ENCODE measurements at regions not wholly inside any gene's neighbourhood (a gene's known extent, or its start where the extent isn't known, plus 50 kb on each side); places are given as distances from the start of the nearest gene placed in this dataset.

GRCh38 chr3:44019736-44020135, 221.9 kb upstream of the TOPAZ1 start:
- no peak overlapping the region for H2AFZ ChIP-seq (ENCODE audit: low read length, unreplicated experiment)
- peaks cover 20% of the 10 kb centered on the region; the same call in 1 of the 2 replicates for H3K27me3 ChIP-seq (ENCODE audit: insufficient read depth, low read length)
- peaks cover 17% of the 10 kb centered on the region for H3K4me1 ChIP-seq (ENCODE audit: control insufficient read depth, insufficient read depth, low read length, unreplicated experiment)
- no peak overlapping the region for H3K4me3 ChIP-seq (ENCODE audit: low read depth, low read length)
- H3K27ac ChIP-seq (ENCODE audit: low read depth, low read length), result no peak overlapping the region
- 0 out of 2 replicates have a peak, but pooled peaks cover 9% of the 10 kb centered on the region for H3K36me3 ChIP-seq (ENCODE audit: insufficient read depth, low read length)
- H3K79me2 ChIP-seq (ENCODE audit: control insufficient read depth, insufficient read depth, low read length, unreplicated experiment), result peaks cover 61% of the 10 kb centered on the region

DNA sequence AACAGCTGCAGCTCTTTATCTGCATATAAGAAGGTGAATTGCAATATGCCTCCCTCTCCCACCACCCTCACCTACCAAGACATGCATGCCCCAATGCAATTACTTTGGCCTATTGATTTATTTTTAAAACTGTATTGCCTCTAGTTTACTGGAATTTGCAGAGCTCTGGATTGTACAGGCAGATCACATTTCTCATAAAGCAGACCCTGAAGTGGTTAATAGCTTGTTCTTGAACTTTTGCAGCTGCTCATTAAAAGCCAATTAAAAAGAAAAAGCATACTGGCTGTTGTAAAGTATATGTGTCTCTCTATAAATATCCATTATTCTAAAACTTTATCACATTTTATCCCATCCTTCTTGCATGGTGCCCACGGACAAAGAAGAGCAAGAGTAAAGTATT, 221.5 kb upstream of the TOPAZ1 start:
- peaks cover 61% of the 10 kb centered on the region for H3K79me2 ChIP-seq (ENCODE audit: control insufficient read depth, insufficient read depth, low read length, unreplicated experiment)
- H3K4me3 ChIP-seq (ENCODE audit: low read depth, low read length), result no peak overlapping the region
- H3K27me3 ChIP-seq (ENCODE audit: insufficient read depth, low read length), result peaks cover 20% of the 10 kb centered on the region; the same call in 1 of the 2 replicates
- H3K27ac ChIP-seq (ENCODE audit: low read depth, low read length), result no peak overlapping the region
- peaks cover 17% of the 10 kb centered on the region for H3K4me1 ChIP-seq (ENCODE audit: control insufficient read depth, insufficient read depth, low read length, unreplicated experiment)
- no peak overlapping the region for H2AFZ ChIP-seq (ENCODE audit: low read length, unreplicated experiment)
- 0 out of 2 replicates have a peak, but pooled peaks cover 9% of the 10 kb centered on the region for H3K36me3 ChIP-seq (ENCODE audit: insufficient read depth, low read length)

DNA sequence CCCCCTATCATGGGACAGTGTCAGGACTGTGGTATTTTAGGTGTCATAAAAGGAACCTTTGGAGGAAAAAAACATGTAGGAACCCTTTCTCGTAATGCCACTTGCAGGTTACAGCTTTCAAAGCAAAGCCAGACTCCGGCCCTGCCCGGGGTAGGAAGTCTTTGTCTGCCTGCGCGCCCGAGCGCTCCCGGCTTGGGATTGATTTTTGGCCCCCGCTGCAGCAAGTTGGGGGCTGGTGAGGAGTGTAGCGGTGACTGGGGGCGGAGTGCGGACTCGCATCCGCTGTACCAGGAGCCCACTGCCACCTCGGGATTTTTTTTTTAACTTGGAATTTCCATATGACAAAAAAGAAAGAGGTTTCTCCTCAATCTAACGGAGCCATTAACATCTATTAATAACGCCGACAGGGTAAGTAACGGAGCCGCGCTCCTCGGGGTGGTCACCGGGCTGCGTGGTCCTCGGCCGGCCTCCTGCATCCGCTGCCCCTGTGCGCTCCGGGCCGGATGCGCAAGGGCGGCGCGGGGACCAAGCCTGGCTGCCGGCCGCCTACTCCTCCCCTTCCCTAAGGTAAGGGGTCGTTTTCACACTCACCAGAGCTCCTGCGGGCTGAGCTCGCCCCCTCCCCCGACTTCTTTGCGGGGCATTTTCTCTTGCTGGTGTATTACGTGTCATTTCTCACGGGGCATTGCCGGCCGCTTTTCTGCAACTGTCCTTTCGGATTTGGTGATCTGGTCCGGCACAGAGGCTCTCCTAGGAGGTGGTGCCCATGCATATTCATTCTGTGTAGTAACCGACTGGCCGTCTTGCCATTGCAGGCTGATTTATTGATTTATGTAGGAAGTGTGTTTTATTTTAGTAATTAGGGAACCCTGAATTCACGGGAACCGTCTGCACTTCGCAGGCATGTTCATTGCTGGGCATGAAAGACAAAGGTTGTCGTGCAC, 219.8 kb upstream of the TOPAZ1 start:
- Histone ChIP-seq H3K4me3 (ENCODE audit: low read depth, low read length) (peak overlapping the region; percentile 76), H3K27ac (ENCODE audit: low read depth, low read length) (no peak overlapping the region), H3K79me2 (ENCODE audit: control insufficient read depth, insufficient read depth, low read length, unreplicated experiment) (peaks cover 61% of the 10 kb centered on the region), H3K27me3 (ENCODE audit: insufficient read depth, low read length) (peaks cover 20% of the 10 kb centered on the region; the same call in 1 of the 2 replicates), H2AFZ (ENCODE audit: low read length, unreplicated experiment) (peak overlapping the region; percentile 66), H3K4me1 (ENCODE audit: control insufficient read depth, insufficient read depth, low read length, unreplicated experiment) (peaks cover 17% of the 10 kb centered on the region), H3K36me3 (ENCODE audit: insufficient read depth, low read length) (0 out of 2 replicates have a peak, but pooled peaks cover 8% of the 10 kb centered on the region)

DNA sequence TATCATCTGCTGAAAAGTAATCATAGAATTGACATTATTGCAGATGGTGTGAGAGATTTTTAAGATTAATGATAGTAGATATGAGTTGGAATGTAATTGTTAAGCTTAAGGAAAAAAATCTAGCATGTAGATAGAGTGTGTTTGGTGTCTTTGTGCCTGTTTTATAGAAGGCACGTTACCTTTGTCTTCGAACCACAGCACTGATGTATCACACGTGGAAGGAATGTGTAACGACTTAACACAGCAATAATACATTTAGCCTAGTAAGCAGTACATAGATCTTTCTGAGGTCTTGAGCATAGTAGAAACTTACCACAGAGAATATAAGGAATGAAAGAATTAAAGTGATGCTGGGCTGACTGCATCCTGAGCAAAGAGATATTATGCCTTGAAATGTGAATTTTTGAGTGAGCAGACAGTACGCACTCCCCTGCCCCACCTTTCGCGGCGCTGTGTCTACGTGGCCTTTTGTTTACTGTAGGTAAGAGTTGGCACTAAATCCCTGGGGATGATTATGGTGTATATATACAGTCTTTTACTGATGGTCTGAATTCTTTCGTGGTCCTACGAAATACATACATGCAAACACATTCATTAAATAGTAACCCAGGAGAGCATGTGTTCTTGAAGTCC, 217.6 kb upstream of the TOPAZ1 start:
- Histone ChIP-seq H3K27ac (ENCODE audit: low read depth, low read length) (no peak overlapping the region), H3K36me3 (ENCODE audit: insufficient read depth, low read length) (0 out of 2 replicates have a peak, but pooled peaks cover 5% of the 10 kb centered on the region), H3K79me2 (ENCODE audit: control insufficient read depth, insufficient read depth, low read length, unreplicated experiment) (peaks cover 80% of the 10 kb centered on the region)

DNA sequence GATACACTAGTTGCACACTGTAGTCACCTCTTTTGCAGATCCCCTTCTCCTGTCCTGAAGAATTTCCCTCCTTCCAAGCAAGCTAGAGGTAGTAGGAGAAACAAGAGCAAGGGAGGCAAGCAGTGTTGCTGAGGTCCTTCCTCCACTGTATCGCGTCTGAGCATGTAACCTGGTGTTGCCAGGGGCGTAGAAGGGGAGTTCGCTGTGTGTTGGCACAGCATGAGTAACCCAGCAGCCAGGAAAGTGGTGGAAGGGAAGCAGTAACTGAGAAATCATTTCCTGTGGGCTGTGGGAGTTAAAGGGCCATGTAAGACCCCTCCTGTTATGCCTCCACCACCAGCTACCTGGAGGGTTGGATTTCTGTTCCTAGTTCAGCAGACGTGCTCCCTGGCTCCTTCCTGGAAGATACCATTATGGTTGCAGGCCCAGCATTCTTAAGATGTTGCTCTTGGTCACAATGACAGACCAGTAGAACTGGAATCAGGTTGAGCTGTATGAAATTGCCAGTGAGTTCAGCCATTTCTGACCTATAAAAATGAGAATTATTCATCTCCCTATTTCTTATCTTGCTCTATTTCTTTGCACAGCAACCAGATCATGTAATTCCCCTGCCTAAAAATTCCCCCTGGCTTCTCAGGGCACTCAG, 215.3 kb upstream of the TOPAZ1 start:
- Histone ChIP-seq H2AFZ (ENCODE audit: low read length, unreplicated experiment) (no peak overlapping the region), H3K36me3 (ENCODE audit: insufficient read depth, low read length) (peaks cover 9% of the 10 kb centered on the region; the same call in 1 of the 2 replicates), H3K79me2 (ENCODE audit: control insufficient read depth, insufficient read depth, low read length, unreplicated experiment) (peaks cover 82% of the 10 kb centered on the region), H3K4me1 (ENCODE audit: control insufficient read depth, insufficient read depth, low read length, unreplicated experiment) (peaks cover 17% of the 10 kb centered on the region), H3K4me3 (ENCODE audit: low read depth, low read length) (no peak overlapping the region), H3K27ac (ENCODE audit: low read depth, low read length) (no peak overlapping the region), H3K27me3 (ENCODE audit: insufficient read depth, low read length) (peaks cover 17% of the 10 kb centered on the region; the same call in 1 of the 2 replicates)

More for the DNA sequence above, 217.6 kb upstream of the TOPAZ1 start:
- H3K4me3 ChIP-seq (ENCODE audit: low read depth, low read length), result no peak overlapping the region
- H3K4me1 ChIP-seq (ENCODE audit: control insufficient read depth, insufficient read depth, low read length, unreplicated experiment), result peaks cover 17% of the 10 kb centered on the region
- H3K27me3 ChIP-seq (ENCODE audit: insufficient read depth, low read length), result peaks cover 20% of the 10 kb centered on the region; the same call in 1 of the 2 replicates
- H2AFZ ChIP-seq (ENCODE audit: low read length, unreplicated experiment), result no peak overlapping the region

- no peak overlapping the region for H3K4me3 ChIP-seq (ENCODE audit: low read depth, low read length)
- no peak overlapping the region for H3K27ac ChIP-seq (ENCODE audit: low read depth, low read length)
- H3K79me2 ChIP-seq (ENCODE audit: control insufficient read depth, insufficient read depth, low read length, unreplicated experiment), result peaks cover 75% of the 10 kb centered on the region
- H3K36me3 ChIP-seq (ENCODE audit: insufficient read depth, low read length), result peaks cover 6% of the 10 kb centered on the region; the same call in 1 of the 2 replicates
- no peak overlapping the region for H2AFZ ChIP-seq (ENCODE audit: low read length, unreplicated experiment)
- peaks cover 2% of the 10 kb centered on the region for H3K4me1 ChIP-seq (ENCODE audit: control insufficient read depth, insufficient read depth, low read length, unreplicated experiment)
- H3K27me3 ChIP-seq (ENCODE audit: insufficient read depth, low read length), result no peaks in the 10 kb centered on the region
These were observed 212.6 kb upstream of the TOPAZ1 start for GRCh38 chr3:44029100-44029499.

GRCh38 chr3:44030285-44030684, 211.4 kb upstream of the TOPAZ1 start:
- peaks cover 2% of the 10 kb centered on the region for H3K4me1 ChIP-seq (ENCODE audit: control insufficient read depth, insufficient read depth, low read length, unreplicated experiment)
- H3K27me3 ChIP-seq (ENCODE audit: insufficient read depth, low read length), result no peaks in the 10 kb centered on the region
- H2AFZ ChIP-seq (ENCODE audit: low read length, unreplicated experiment), result no peak overlapping the region
- peaks cover 4% of the 10 kb centered on the region; the same call in 1 of the 2 replicates for H3K36me3 ChIP-seq (ENCODE audit: insufficient read depth, low read length)
- no peak overlapping the region for H3K4me3 ChIP-seq (ENCODE audit: low read depth, low read length)
- peaks cover 73% of the 10 kb centered on the region for H3K79me2 ChIP-seq (ENCODE audit: control insufficient read depth, insufficient read depth, low read length, unreplicated experiment)
- H3K27ac ChIP-seq (ENCODE audit: low read depth, low read length), result no peak overlapping the region

GRCh38 chr3:44030687-44031305, 210.9 kb upstream of the TOPAZ1 start:
- Histone ChIP-seq H3K36me3 (ENCODE audit: insufficient read depth, low read length) (peaks cover 4% of the 10 kb centered on the region; the same call in 1 of the 2 replicates), H3K79me2 (ENCODE audit: control insufficient read depth, insufficient read depth, low read length, unreplicated experiment) (peaks cover 72% of the 10 kb centered on the region), H3K27ac (ENCODE audit: low read depth, low read length) (no peak overlapping the region)

DNA sequence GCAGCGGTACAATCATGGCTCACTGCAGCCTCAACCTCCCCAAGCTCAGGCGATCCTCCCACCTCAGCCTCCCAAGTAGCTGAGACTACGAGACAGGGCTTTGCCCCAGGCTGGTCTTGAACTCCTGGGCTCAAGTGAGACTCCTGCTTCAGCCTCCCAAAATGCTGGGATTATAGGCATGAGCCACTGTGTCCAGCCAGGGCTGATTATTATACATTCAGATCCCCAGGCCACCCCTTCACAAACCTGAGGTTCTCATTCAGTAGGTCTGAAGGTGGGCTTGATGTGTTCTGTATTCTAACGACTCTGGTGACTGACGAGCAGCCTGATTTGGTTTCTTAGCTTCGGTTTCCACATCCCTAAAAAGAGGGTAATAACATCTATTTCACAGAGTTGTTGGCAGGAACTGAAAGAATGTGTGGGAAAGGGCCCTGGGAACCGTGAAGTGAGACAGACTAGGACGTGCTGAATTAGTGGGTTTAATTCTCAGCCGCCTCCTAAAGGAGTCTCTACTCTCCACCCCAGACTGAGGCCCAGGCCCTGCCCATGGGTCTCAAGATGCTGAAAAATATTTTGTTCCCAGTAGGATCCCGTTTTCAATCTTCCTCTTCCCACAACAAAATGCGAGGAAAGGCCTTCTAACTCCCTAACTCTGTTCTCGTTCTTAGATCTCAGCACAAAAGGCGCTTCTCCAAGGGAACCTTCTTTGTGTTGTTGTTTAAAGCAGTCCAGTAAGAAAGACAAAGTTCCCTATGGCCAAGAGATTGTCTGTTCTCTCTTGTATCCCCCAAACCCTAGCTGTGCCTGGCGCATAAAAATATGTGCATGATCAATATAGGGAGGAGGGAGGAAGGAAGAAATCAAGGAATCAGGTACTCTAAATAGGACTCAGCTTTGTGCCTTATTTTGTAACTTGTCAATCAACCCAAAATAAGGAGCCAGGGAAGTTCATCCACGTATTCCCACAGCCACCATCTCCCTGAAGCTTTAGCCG, 210.0 kb upstream of the TOPAZ1 start:
- Histone ChIP-seq H3K36me3 (ENCODE audit: insufficient read depth, low read length) (peaks cover 4% of the 10 kb centered on the region; the same call in 1 of the 2 replicates), H3K4me3 (ENCODE audit: low read depth, low read length) (no peak overlapping the region), H3K27me3 (ENCODE audit: insufficient read depth, low read length) (no peaks in the 10 kb centered on the region), H3K79me2 (ENCODE audit: control insufficient read depth, insufficient read depth, low read length, unreplicated experiment) (peaks cover 68% of the 10 kb centered on the region), H2AFZ (ENCODE audit: low read length, unreplicated experiment) (no peak overlapping the region), H3K4me1 (ENCODE audit: control insufficient read depth, insufficient read depth, low read length, unreplicated experiment) (peaks cover 2% of the 10 kb centered on the region), H3K27ac (ENCODE audit: low read depth, low read length) (no peak overlapping the region)

More at GRCh38 chr3:44030687-44031305, 210.9 kb upstream of the TOPAZ1 start:
- no peak overlapping the region for H3K4me3 ChIP-seq (ENCODE audit: low read depth, low read length)
- no peak overlapping the region for H2AFZ ChIP-seq (ENCODE audit: low read length, unreplicated experiment)
- H3K4me1 ChIP-seq (ENCODE audit: control insufficient read depth, insufficient read depth, low read length, unreplicated experiment), result peaks cover 2% of the 10 kb centered on the region
- H3K27me3 ChIP-seq (ENCODE audit: insufficient read depth, low read length), result no peaks in the 10 kb centered on the region

All from ACC112 (cell line).